Glomerular visceral epithelial cell (primary cell): ENCODE measurements at regions not wholly inside any gene's neighbourhood (a gene's known extent, or its start where the extent isn't known, plus 50 kb on each side); places are given as distances from the start of the nearest gene placed in this dataset.
"Not testable (repeated sequence)": the region's sequence is repeated elsewhere in the genome, so short reads cannot be mapped to it uniquely, and the experiment has no call there.

ENCODE experiments used
- DNase-seq: peaks from one replicate; pipeline ENCODE4 v3.0.0-alpha.2; 2016; ENCODE audit errors: extremely low spot score

DNA sequence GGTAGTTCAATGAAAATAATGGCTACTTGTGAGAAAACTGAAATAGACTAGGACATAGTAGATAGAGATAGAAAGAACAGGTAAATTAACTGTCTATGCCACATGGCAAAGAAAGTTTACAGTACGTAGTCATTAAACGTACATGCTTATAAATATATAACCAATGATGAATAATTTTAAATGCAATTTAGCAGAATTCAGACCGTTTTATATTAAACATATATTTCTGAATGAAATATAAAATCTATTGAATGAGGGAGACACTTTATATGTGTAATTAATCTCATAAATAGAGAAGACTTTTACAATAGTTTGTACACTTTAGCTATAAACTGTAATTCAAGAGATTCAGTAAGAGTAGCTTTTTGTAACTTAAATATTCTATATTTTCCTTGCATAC is 124.4 kb upstream of the VPREB1 start:
- no peak for DNase-seq

DNA sequence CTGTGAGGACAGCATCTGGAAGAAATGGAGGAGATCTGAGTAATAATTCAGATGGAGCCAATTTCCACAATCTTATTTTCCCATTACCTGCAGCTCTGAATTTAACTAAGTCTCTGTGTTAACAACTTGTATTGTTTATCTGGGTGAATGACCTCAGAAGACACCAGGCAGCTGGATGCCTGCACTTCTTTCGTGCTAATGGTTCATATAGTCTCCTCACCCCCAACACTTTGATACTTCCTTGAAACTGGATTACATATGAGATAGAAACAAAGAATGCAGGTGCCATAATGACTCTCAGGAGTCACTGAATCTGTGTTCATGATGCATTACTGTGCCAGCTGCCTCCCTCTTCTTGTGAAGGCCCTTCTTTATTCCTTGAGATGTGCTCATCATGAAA is 125.6 kb upstream of the VPREB1 start:
- no peak for DNase-seq

GRCh38 chr22:22117864-22118544 is 126.6 kb upstream of the VPREB1 start:
- DNase-seq, result not testable (repeated sequence)

DNA sequence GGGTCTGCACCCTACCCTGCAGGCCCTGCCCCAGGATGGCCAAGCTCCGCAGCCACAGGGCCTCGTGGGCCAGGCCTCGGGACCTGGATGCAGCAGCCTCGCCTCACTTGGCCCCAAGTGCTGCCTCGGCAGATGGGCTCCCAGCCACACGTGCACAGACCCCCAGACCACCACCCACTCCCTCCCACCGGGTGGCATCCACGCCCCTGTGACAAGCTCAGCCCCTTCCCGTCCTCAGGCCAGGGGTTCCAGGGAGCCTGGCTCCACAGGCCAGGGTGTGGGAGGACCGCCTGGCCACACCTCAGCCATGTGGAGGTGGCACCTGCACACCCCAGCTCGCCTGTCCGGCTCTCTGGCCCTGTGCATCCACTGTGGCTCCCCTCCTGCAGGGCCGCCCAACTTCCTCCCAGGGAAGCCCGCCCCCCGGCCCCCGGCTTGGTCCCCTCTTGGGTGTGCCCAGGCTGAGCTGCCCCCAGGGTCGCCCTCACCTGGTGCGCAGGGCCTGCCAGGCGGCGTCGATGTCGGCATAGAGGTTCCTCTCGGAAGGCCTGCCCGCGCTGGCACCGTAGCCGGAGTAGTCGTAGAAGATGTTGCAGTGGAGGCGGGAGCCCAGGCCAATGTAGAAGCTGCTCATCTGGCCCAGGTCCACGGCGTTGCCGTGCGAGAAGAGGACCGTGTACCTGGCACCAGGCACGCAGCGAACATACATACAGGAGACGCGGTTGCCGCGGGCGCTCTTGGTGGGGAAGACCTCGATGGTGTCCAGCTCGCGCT is 127.4 kb upstream of the VPREB1 start:
- DNase-seq, result not testable (repeated sequence)

DNA sequence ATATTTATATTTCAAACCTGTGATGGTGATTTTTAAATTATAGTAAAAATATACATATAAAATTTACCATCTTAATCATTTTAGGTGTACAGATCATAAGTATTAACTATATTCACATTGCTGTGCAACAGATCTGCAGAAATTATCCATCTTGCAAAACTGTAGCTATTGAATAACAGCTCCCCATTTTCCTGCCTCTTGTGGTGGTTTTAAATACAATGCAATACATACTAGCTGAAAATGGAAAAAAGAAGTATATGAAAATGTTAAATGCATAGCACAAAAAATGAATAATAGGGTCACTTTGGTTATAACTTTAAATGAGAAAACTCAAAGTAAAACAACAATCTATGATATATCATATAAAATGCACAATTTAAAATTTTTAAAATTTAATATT is 130.9 kb upstream of the VPREB1 start:
- no peak for DNase-seq

GRCh38 chr22:22112533-22113294 is 130.1 kb upstream of the TOP3B start:
- no peak for DNase-seq

- DNase-seq, result no peak
Measured at GRCh38 chr22:22111983-22112382, 129.4 kb upstream of the TOP3B start.

DNA sequence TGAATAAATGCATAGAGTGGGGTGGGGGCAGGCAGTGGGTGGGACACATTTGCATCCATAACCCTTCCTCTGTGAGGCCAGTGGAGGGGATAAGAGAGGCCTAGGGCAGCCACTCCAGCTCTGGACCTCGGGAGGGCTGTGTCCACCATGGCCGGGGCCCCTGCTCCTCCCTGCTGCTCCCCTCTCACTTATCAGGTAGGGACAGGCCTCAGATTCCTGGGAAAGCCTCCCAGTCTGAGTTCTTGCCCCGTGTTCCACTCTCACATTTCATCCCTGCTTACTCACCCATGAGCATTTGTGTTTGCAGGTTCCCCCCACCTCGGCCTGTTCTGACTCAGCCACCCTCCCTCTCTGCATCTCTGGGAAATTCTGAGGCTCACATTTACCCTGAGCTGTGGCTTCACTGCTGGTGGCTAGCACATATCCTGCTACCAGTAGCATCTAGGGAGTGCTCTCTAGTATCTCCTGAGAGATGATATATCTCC is 128.7 kb upstream of the TOP3B start:
- peak; percentile 74 for DNase-seq

- peak; percentile 70 for DNase-seq
Measured at GRCh38 chr22:22110548-22111266, 128.1 kb upstream of the TOP3B start.

GRCh38 chr22:22109693-22110466 is 127.3 kb upstream of the TOP3B start:
- DNase-seq, result no peak

DNA sequence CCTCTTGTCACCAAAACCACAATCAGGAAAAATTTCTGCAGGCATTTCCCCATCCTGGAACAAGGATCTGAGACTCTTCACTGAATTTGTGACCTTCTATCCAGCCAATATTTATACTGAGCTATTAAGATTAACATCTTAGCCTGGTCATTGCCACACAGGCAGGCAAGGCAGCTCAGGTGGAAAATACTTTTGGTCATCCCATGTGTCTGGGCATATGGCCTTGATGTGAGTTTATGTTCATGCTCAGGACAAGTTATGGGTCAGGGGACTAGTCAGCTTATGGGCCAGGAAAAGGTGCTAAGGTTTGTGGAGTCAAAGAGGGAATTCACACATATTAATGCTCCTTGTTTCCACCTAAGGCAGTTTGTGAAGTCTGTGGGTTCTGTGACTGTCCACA is 124.3 kb upstream of the TOP3B start:
- DNase-seq, result no peak

DNA sequence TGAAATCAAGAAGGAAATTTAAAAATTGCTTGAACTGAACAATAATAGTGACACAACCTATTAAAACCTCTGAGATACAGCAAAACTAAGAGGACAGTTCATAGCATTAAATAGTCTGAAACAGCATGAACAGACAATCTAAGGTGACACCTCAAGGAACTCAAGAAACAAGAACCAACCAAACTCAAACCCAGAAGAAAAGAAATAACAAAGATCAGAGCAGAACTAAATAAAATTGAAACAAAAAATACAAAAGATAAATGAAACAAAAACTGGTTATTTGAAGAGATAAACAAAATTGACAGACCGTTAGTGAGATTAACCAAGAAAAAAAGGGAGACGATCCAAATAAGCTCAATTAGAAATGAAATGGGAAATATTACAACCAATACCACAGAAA is 122.8 kb upstream of the TOP3B start:
- no peak for DNase-seq

- DNase-seq, result no peak
Measured at GRCh38 chr22:22103078-22103875, 120.7 kb upstream of the TOP3B start.

- no peak for DNase-seq
Measured at GRCh38 chr22:22099833-22100812, 117.5 kb upstream of the TOP3B start.

- no peak for DNase-seq
Measured at GRCh38 chr22:22099194-22099486, 116.6 kb upstream of the TOP3B start.

GRCh38 chr22:22098457-22099193 is 116.0 kb upstream of the TOP3B start:
- no peak for DNase-seq

DNA sequence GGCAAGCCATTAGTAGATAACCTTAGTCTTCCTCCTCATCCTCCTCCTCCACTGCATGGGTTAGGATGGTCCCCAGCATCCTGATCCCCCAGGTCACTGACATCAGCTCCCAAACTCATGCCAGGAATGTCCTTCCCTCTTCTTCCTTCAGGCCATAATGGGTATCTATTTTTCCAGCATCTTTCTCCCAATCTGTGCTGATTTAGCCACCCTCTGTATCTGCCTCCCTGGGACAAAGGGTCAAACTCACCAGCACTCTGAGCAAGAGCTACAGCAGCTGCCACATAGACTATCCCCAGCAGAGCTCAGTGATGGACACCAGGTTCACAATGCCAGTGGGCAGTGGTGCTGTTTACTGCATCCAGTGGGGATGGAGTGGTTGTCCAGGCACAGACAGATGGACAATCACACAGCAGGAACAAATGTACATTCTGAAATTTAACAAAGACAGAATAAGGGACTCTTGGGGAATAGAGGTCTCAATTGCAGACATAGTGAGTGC is 115.2 kb upstream of the TOP3B start:
- DNase-seq, result no peak

DNA sequence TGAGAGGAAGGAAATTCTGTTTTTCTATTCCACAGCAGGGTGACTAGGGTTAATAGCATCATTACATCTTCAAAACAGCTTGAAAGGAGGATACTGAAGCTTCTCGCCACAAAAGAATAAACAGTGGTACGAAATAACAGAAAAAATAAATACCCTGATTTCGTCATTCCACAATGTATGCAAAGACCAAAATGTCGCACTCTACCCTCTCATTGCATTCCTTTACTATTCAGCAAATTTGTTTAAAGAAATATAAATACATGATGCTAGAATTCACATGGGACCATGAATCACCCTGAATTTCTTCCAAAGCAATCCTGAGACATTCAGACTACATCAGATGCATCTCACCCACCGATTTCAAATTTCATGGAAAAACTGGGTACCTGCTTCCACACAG is 112.3 kb upstream of the TOP3B start:
- no peak for DNase-seq
